Activated T-cell treated with anti-CD3 and anti-CD28 coated beads, Interleukin-2, amount 50 U/mL, for 72 hours (primary cell): ENCODE measurements at regions not wholly inside any gene's neighbourhood (a gene's known extent, or its start where the extent isn't known, plus 50 kb on each side); places are given as distances from the start of the nearest gene placed in this dataset.

Source experiments
- ATAC-seq, 2 donors: fragments of 150-1000 bp; cut with Tn5 transposase; replicated peaks in 1 of 2; 2 replicates each; pipeline ENCODE4 v1.10.0; 2021; ENCODE audit warnings: moderate library complexity in 2 of 2, mild to moderate bottlenecking in 1 of 2
- DNase-seq, 2 donors: peaks; one replicate each; pipeline ENCODE4 v3.0.0; 2021 to 2022; ENCODE audit warnings: mixed read lengths in 1 of 2
- H3K27ac Mint-ChIP-seq: one replicate; pipeline ENCODE4 v1.8.0; 2022; ENCODE audit warnings: mild to moderate bottlenecking, moderate library complexity, mixed read lengths
- H3K27me3 Mint-ChIP-seq: one replicate; pipeline ENCODE4 v1.8.0; 2022; ENCODE audit warnings: low read depth, mixed read lengths
- H3K36me3 Mint-ChIP-seq, 2 donors: one replicate each; pipeline ENCODE4 v1.8.0; 2022; ENCODE audit warnings: mixed read lengths in 2 of 2, mild to moderate bottlenecking in 1 of 2; ENCODE audit not compliant: insufficient read depth in 2 of 2
- H3K4me1 Mint-ChIP-seq: one replicate; pipeline ENCODE4 v1.8.0; 2022; ENCODE audit warnings: low read depth, mixed read lengths
- H3K4me3 Mint-ChIP-seq, 2 donors: one replicate each; pipeline ENCODE4 v1.8.0; 2022; ENCODE audit warnings: mild to moderate bottlenecking in 2 of 2, mixed read lengths in 2 of 2, moderate library complexity in 2 of 2
- H3K9me3 Mint-ChIP-seq, 2 donors: one replicate each; pipeline ENCODE4 v1.8.0; 2022; ENCODE audit warnings: mixed read lengths in 2 of 2

GRCh38 chr2:118661179-118661578 is 186.3 kb downstream of the EN1 start:
- Mint-ChIP-seq H3K36me3 (no peaks in the 10 kb centered on the region), H3K4me3 (no peak overlapping the region), H3K4me1 (no peaks in the 10 kb centered on the region), H3K27me3 (peaks cover 9% of the 10 kb centered on the region), H3K27ac (no peak overlapping the region), H3K9me3 (no peaks in the 10 kb centered on the region)
- ATAC-seq (no peak), DNase-seq (no peak)

- DNase-seq: no peak
- Mint-ChIP-seq H3K9me3 (no peaks in the 10 kb centered on the region), H3K36me3 (no peaks in the 10 kb centered on the region), H3K4me3 (no peak overlapping the region), H3K27ac (no peak overlapping the region), H3K27me3 (no peaks in the 10 kb centered on the region), H3K4me1 (no peaks in the 10 kb centered on the region)
- no peak for ATAC-seq
Observed at GRCh38 chr2:118658596-118659198, 188.8 kb downstream of the EN1 start.

- no peaks in the 10 kb centered on the region for H3K4me1 Mint-ChIP-seq
- no peak for DNase-seq
- H3K36me3 Mint-ChIP-seq: no peaks in the 10 kb centered on the region
- H3K27ac Mint-ChIP-seq: no peak overlapping the region
- H3K4me3 Mint-ChIP-seq: no peak overlapping the region
- H3K27me3 Mint-ChIP-seq: no peaks in the 10 kb centered on the region
- ATAC-seq: no peak
- H3K9me3 Mint-ChIP-seq: no peaks in the 10 kb centered on the region
Observed at GRCh38 chr2:118657466-118657865, 190.0 kb downstream of the EN1 start.

- DNase-seq (no peak), ATAC-seq (no peak)
- Mint-ChIP-seq H3K36me3 (peaks cover 4% of the 10 kb centered on the region in 2 donors), H3K4me3 (no peak overlapping the region), H3K27me3 (no peaks in the 10 kb centered on the region), H3K27ac (no peak overlapping the region), H3K9me3 (peaks cover 5 to 12% of the 10 kb centered on the region in 2 donors), H3K4me1 (no peaks in the 10 kb centered on the region)
Observed at GRCh38 chr2:118654945-118655344, 192.5 kb downstream of the EN1 start.

GRCh38 chr2:118650327-118650726 is 197.1 kb downstream of the EN1 start:
- DNase-seq (no peak), ATAC-seq (no peak)
- Mint-ChIP-seq H3K9me3 (peaks cover 5 to 13% of the 10 kb centered on the region in 2 donors), H3K27ac (no peak overlapping the region), H3K4me1 (no peaks in the 10 kb centered on the region), H3K4me3 (no peak overlapping the region), H3K27me3 (no peaks in the 10 kb centered on the region), H3K36me3 (peaks cover 4% of the 10 kb centered on the region in 2 donors)

GRCh38 chr2:118645876-118646275 is 201.6 kb downstream of the EN1 start:
- H3K9me3 Mint-ChIP-seq: peaks cover 2 to 8% of the 10 kb centered on the region in 2 donors
- ATAC-seq: no peak
- H3K27me3 Mint-ChIP-seq: peaks cover 7% of the 10 kb centered on the region
- H3K27ac Mint-ChIP-seq: no peak overlapping the region
- H3K4me1 Mint-ChIP-seq: no peaks in the 10 kb centered on the region
- H3K4me3 Mint-ChIP-seq: no peak overlapping the region
- DNase-seq: no peak
- peaks cover 3 to 4% of the 10 kb centered on the region in 2 donors for H3K36me3 Mint-ChIP-seq

- Mint-ChIP-seq H3K4me1 (no peaks in the 10 kb centered on the region), H3K27ac (no peak overlapping the region), H3K36me3 (no peaks in the 10 kb centered on the region), H3K4me3 (no peak overlapping the region), H3K9me3 (no peaks in the 10 kb centered on the region), H3K27me3 (peaks cover 7% of the 10 kb centered on the region)
- DNase-seq (no peak), ATAC-seq (no peak)
Observed at GRCh38 chr2:118644190-118644589, 203.3 kb downstream of the EN1 start.

GRCh38 chr2:118643294-118643693 is 204.2 kb downstream of the EN1 start:
- no peaks in the 10 kb centered on the region for H3K4me1 Mint-ChIP-seq
- peaks cover 0 to 1% of the 10 kb centered on the region in 2 donors for H3K9me3 Mint-ChIP-seq
- H3K36me3 Mint-ChIP-seq: no peaks in the 10 kb centered on the region
- DNase-seq (no peak), ATAC-seq (no peak)
- no peak overlapping the region for H3K4me3 Mint-ChIP-seq
- H3K27me3 Mint-ChIP-seq: peaks cover 7% of the 10 kb centered on the region
- H3K27ac Mint-ChIP-seq: no peak overlapping the region

- peaks cover 7% of the 10 kb centered on the region for H3K27me3 Mint-ChIP-seq
- no peaks in the 10 kb centered on the region for H3K4me1 Mint-ChIP-seq
- peaks cover 0 to 1% of the 10 kb centered on the region in 2 donors for H3K9me3 Mint-ChIP-seq
- no peak for ATAC-seq
- H3K27ac Mint-ChIP-seq: no peak overlapping the region
- no peak overlapping the region for H3K4me3 Mint-ChIP-seq
- no peaks in the 10 kb centered on the region for H3K36me3 Mint-ChIP-seq
- no peak for DNase-seq
Observed at GRCh38 chr2:118642501-118642900, 204.9 kb downstream of the EN1 start.

- H3K36me3 Mint-ChIP-seq: no peaks in the 10 kb centered on the region
- no peak overlapping the region for H3K4me3 Mint-ChIP-seq
- H3K4me1 Mint-ChIP-seq: no peaks in the 10 kb centered on the region
- H3K27ac Mint-ChIP-seq: no peak overlapping the region
- DNase-seq (no peak), ATAC-seq (no peak)
- H3K27me3 Mint-ChIP-seq: peaks cover 7% of the 10 kb centered on the region
- H3K9me3 Mint-ChIP-seq: peaks cover 1 to 2% of the 10 kb centered on the region in 2 donors
Observed at GRCh38 chr2:118641711-118642110, 205.7 kb downstream of the EN1 start.

- Mint-ChIP-seq H3K27ac (no peak overlapping the region), H3K9me3 (peaks cover 1 to 5% of the 10 kb centered on the region in 2 donors), H3K27me3 (peaks cover 18% of the 10 kb centered on the region), H3K4me3 (no peak overlapping the region), H3K36me3 (no peaks in the 10 kb centered on the region), H3K4me1 (no peaks in the 10 kb centered on the region)
- no peak for DNase-seq
- no peak for ATAC-seq
Observed at GRCh38 chr2:118639371-118639770, 208.1 kb downstream of the EN1 start.

GRCh38 chr2:118638453-118638852 is 209.0 kb downstream of the EN1 start:
- no peaks in the 10 kb centered on the region for H3K36me3 Mint-ChIP-seq
- H3K27me3 Mint-ChIP-seq: peaks cover 11% of the 10 kb centered on the region
- peaks cover 1 to 5% of the 10 kb centered on the region in 2 donors for H3K9me3 Mint-ChIP-seq
- ATAC-seq: no peak
- no peak overlapping the region for H3K27ac Mint-ChIP-seq
- no peak for DNase-seq
- H3K4me1 Mint-ChIP-seq: no peaks in the 10 kb centered on the region
- no peak overlapping the region for H3K4me3 Mint-ChIP-seq

GRCh38 chr2:118635891-118636290 is 211.6 kb downstream of the EN1 start:
- no peak for ATAC-seq
- Mint-ChIP-seq H3K27ac (no peak overlapping the region), H3K4me1 (no peaks in the 10 kb centered on the region)

GRCh38 chr2:118634876-118635275 is 212.6 kb downstream of the EN1 start:
- DNase-seq: no peak
- Mint-ChIP-seq H3K4me1 (no peaks in the 10 kb centered on the region), H3K27me3 (peaks cover 11% of the 10 kb centered on the region), H3K36me3 (no peaks in the 10 kb centered on the region), H3K4me3 (no peak overlapping the region), H3K27ac (no peak overlapping the region), H3K9me3 (peaks cover 1 to 5% of the 10 kb centered on the region in 2 donors)
- no peak for ATAC-seq

More at GRCh38 chr2:118635891-118636290, 211.6 kb downstream of the EN1 start:
- Mint-ChIP-seq H3K9me3 (peaks cover 1 to 5% of the 10 kb centered on the region in 2 donors), H3K27me3 (peaks cover 11% of the 10 kb centered on the region), H3K4me3 (no peak overlapping the region), H3K36me3 (no peaks in the 10 kb centered on the region)
- no peak for DNase-seq
